HG03103 (cell line): ENCODE measurements at regions not wholly inside any gene's neighbourhood (a gene's known extent, or its start where the extent isn't known, plus 50 kb on each side); places are given as distances from the start of the nearest gene placed in this dataset.

ENCODE experiments used
- ATAC-seq: cut with Tn5 transposase; IDR thresholded peaks from one replicate; pipeline ENCODE4 v1.9.1; 2021; ENCODE audit warnings: low read depth; ENCODE audit not compliant: unreplicated experiment

DNA sequence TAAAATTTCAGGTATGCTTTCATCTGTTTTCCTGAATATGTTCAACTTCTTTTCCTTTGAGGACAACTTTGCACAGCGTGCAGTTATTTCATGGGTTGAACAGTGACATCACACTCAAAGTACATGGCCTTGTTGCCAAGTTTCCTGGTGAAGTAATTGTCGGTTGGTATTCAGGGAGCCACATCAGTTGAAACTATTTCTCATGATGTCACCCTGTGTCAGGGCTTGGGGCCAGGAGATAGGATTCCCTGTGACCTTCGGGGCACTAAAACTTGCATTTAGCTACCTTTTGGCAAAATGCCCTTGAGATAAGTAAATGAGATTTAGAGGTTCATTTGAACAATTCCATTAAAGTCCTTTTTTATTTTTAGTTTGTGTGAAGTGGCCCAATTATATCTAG lies 383.9 kb downstream of the SH3GL2 start:
- ATAC-seq = no peak

DNA sequence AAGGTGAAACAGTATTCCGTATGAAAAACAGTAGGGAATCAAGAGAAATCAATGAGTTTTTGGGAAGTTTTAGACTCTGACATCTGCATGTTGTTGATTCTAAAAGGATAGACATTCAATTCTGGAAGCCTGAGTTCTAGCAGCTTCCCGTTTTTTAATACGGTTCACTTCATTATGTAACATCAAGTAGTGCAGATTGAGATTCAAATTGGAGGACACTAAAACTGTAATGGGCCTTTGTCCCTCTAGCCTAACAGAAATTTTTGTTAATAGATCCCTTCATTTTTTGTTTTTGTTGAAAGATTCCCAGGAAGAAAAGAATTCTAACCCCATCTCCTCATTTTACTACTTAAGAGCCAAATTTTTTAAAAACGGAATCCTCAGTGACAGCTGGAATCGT lies 384.6 kb downstream of the SH3GL2 start:
- ATAC-seq = no peak

DNA sequence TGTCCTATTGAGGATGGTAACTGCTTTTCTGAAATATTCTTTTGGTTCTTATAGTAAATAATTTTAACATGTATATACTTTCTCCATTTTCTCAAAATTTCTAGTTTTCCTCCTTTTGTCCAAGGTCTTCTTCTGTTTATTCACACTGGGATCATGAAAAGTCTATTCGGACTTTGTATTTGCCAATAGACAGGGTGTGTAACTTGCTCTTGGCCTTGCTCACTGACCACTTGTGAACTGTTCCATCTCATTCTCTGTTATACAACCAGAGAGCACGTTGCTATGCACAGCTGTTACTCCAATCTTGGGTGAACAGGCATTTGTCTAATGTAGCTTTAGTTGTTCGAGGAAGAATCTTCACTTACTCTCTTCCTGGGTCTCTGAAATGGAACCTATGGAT lies 388.9 kb downstream of the SH3GL2 start:
- ATAC-seq = no peak

DNA sequence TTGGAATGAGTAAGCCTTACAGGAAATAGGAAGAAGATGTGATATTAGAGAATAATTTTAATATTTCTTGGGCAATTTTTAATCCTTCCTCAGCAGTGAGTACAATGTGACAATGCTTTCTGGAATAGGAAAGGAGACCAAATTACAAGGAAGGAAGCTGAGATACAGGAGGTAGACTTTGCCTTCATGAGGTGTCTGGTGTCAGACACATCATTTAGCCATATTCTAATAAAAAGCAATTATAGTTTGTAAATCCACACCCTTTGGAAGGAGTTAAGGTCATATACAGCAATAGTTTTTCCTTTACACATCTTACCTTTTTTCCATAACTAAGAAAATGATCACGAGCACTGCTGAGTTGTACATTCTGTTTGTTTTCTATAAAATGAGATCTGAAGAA lies 390.4 kb downstream of the SH3GL2 start:
- ATAC-seq = no peak

DNA sequence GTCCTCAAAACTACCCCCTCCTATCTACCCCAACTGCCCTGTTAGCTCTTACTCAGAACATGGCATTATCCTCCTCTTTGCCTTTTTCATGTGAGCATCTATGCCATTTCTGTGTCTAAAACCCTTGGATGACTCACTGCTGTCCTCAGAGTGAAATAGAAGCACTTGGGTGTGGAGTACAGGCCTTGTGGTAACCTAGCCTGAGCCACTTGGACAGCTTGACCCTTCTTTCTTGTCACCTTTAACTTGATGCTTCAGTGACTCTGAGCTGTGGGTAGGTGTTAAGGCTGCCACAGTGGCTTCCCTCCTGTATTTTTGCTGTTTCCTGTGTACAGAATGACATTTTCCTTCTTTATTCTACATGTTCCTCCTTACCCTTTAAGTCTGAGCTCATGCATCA lies 391.4 kb downstream of the SH3GL2 start:
- ATAC-seq = no peak

DNA sequence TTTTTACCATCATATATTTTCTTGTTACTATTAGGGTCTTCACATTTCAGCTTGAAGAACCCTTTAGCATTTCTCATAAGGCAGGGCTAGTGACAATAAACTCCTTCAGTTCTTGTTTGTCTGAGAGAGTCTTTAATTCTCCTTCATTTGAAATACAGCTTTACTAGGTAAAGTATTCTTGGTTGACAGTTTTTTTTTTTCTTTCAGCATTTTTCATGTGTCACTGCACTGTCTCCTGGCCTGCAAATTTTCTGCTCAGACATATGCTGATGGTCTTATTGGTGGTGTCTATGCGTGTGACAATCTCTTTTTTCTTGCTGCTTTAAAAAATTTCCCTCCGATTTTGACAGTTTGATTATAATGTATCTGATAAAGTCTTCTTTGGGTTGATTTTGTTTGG lies 399.9 kb downstream of the SH3GL2 start:
- no peak for ATAC-seq

DNA sequence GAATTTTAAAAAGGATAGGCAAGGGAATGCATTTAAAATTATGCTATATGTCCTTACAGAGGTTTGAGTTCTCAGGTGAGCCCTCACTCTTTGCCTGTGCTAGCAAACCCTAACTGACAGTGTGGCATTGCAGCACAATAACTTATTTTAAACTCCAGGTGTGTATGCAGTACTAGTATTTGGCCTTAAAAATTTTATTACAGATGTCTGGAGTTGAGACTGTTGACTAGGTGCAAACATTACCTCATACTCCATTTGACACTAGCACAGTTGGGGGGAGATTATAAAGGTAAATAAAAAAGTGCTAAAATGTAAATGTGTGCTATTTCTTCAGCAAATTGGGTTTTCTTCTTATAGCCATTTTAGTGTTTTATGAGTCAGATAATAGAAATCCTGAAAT lies 407.7 kb downstream of the SH3GL2 start:
- no peak for ATAC-seq

DNA sequence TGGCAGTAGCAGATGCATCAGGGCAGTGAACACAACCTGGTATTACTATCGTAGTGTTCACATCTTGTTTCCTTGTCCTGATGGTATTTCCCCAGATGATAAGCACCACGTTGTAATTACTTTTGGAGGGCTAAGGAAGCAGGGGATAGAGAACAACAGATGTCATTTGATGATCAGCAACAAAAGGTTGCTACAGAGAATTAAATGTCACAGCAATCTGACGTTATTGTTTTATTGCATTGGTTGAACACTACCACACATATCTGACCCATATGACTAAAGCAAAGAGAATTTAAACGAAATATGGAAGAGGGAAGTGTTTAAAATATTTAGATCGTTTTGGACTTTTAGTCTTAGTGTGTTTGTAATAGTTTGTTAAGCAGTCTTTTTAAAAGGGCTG lies 408.3 kb downstream of the SH3GL2 start:
- no peak for ATAC-seq

DNA sequence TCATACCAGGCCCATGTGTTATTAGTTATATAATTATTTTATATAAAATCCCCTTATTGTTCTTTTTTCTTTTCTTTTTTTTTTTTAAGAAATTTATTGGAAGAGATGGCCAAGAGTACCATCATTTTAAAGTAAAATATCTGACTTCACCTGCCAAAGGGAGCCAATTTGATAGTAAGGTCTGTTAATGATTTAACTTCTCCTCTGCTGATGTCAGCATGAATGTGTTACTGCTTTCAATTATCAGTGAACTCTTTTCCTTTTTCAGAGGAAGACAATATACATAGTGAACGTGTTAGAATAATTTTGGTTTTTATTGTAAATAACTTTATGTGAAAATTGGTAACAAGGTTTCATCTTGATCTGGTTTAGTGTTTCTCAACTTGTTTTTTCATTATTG lies 409.6 kb downstream of the SH3GL2 start:
- no peak for ATAC-seq

DNA sequence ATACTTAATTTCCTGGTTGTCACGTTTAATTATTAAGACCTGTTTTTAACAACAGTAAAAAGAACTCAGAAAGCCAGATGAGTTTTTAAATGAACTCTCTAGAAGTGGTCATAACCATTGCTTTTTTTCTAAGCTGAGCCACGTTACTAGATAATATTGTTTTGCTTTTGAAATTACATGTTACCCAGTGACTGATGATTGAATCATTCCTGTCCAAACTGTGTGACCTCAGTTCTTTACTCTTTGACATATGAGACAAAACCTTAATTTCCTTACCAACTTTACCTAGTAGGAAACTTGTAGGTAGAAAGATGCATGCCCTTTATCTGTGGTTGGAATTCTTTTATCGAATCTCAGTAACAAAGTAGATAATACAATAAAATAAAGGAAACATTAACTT lies 411.7 kb downstream of the SH3GL2 start:
- no peak for ATAC-seq

DNA sequence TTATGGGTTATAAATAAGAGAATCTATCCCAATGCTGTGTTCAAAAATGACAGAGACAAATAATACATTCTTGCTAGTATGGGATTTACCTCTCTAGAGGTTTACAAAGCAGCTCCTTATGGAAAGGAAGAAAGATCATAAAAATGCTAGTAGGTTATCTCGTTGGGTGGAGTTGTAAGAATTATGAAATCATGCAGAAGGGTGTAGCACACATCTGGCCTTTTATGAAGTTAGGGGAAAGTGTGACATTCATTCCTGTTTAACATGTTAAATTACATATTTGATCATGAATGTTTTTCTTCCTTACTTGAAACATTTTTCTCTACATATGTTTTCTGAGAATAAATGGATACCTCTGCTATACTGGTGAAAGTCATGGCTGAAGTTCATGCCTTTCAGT lies 414.2 kb downstream of the SH3GL2 start:
- no peak for ATAC-seq

DNA sequence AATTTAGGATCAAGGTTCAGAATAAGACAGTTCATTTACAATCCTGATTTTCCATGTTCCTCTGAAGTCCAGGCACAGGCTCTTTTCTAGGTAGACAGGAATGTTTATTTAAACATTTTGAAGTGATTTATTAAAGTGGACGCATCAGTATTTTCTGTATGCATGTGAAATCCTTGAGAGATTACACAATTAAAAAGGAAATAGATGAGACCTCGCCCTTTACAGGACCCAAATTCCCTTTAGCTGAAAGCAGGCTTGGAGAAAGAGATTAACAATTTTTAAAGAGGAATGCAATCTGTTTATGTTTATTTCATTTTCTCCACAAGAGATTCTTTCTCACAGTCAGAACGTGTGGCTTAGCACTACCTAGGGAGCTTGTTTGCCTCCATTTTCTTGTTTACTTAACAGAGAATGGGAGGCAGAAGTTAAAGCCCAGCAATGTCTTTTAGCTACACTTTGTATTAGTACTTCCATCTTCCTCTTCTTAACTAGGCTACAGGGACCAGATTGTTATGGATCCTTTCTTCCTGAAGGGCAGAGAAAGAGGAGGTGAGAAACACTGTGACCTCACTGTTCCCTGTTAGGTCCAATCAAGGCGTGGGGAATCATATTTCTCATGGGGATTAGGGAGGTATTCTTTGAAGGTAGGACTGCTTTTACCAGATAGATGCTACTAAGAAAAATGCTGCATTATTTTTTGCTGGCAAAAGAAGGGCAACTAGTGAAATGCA lies 416.0 kb downstream of the SH3GL2 start:
- ATAC-seq = no peak

DNA sequence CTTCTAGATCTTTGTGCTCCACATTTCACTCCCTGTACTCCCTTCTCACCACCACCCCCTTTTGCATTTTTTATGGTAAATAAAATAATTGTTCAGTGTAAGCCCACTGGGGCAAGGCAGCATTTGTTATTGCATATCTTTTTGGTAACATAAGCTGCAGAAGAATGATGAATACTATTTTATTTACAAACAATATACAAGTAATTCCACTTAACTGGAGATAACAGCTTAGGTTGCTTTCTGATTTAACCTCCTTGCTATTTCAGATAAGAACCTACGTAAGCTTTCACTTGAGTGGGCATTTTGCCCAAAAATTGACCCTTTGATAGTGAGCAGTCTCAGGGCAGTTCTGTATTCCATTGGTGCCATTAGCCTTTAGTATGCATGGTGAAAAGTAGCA lies 417.9 kb downstream of the SH3GL2 start:
- no peak for ATAC-seq

DNA sequence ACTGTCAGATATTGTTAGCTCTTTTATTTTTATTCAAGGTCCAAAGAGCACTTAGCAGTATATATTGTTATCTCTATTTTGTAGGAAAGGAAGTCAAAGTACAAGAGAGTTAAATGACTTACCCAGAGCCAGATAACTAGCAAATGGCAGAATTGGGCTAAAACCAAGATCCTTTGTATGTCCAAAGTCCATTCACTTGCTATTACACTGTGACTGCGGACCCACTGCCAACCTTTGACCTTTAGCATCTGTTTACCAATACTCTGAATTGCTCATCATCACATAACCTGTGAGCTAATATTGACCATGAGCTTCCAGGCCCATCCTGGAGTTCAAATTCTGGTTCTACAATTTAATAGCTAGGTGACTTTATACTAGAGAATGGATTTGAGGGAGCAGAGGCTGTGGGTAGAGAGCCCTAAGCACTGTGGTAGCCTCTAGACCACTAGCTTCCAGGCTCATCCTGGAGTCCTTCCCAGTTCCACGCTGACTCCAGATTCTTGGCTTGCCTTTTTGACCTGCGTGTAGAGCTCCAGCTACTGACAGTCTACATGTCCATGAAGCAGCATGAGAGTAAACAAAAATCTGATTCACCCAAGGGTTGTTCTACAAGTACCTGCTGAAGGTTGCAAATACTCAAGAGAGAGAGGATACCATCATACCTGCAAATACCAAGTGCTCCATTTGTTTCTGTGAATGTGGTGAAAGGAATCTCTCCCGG lies 424.0 kb downstream of the SH3GL2 start:
- no peak for ATAC-seq

DNA sequence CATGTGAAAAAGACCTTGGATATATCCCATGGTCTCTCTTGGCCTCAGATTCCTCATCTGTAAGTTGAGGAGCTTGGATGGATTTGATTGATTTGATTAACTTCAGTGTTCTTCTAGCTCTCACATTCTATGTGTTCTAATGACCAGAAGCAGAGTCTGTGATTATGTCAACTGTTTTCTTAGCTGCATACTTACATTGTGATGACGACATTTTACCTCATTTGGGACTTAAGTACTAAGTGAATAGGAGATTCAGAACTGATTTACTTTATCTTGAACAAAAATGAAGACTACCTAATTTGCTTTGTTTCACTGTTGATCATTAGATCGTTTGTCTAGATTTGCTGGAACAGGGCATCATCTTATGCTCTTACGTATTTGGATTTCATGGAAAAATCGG lies 427.7 kb downstream of the SH3GL2 start:
- no peak for ATAC-seq

DNA sequence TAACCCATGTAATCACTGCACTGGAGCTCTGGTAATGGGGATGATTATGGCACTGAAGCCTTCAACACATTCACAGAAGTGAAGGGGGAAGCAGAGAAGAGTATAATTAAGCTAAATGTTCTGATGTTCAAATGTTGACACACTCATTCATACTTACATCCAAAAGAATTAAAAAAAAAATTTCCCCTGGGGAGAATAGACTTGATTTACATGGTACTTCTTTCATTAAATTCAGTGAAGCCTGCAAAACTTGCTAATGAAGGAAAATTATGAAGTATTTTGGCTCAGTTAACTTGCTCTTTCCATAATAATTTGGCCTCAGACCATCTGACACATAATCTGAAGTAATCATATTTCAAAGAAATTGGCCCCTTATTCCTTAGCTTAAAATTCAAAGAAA lies 428.8 kb downstream of the SH3GL2 start:
- no peak for ATAC-seq

DNA sequence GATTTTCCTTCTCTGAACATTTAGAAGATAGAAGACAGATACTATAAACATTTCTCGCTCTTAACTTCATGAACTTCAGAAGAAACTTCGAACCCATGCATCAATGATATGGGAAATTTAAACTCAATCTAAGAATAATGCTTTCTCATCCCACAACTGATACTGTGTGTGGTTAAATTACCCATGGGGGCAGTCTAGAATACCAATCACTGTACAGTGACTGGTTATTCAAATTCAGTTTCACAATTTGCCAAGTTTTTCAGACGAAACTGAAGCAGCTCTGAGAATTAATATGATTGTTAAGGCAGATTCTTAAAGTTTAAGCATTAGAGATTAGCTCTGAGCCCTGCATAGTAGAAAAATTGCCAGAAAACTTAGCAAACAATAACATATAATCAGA lies 431.0 kb downstream of the SH3GL2 start:
- no peak for ATAC-seq

DNA sequence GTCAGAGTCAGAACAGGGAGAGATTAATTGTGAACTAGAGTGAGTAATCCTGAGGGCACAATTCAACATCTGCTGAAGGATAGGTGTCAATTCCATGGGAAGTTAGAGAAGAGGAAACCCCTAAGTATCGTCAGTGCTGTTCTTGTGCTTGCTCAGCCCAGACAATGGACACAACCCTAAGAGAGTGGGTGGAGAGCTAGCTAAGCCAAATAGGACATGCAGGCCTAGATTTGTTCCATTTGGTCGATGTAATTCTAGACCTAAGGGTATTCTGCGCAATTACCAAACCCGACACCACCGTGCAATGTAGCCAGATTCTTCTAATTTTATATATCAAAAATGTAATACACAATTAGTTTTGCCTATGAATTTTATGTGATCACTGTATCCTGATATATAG lies 431.6 kb downstream of the SH3GL2 start:
- no peak for ATAC-seq

DNA sequence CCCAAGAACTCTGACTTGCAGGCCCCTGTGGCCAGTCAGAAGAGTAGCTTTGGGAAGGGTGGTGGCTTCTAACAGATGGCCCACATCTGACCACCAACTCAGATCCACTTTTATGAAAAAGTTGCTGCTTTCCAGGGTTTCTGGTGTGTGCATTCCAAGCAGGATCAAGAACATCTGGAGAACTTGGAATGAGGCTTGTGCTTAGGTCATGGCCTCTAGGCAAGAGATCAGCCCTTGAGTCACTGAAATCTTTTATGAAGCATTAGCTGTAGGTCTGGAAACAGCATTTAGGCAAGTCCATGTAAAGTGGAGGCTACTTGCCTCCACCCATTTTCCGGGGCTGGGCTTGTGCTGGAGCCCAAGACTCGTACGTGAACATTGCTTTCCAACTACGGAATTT lies 433.3 kb downstream of the SH3GL2 start:
- ATAC-seq = no peak

DNA sequence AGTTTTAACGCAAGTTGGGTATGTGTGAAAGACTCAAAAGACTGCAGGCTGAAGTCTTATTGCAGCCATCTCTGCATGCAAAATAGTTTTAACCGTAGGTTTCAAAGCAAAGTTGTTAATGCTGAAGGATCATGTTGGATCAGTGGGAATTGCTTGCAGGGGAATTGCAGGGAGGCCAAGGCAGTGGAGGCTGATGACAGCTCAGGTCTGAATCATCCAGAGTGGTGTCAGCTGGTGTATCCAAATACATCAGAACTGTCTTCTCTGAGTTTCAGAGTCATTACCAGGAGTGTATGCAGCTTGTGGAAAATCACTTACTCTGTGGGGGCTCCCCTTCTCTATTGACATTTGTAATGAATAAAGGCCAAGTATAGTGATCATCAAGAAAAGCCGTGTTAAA lies 435.7 kb downstream of the SH3GL2 start:
- no peak for ATAC-seq

DNA sequence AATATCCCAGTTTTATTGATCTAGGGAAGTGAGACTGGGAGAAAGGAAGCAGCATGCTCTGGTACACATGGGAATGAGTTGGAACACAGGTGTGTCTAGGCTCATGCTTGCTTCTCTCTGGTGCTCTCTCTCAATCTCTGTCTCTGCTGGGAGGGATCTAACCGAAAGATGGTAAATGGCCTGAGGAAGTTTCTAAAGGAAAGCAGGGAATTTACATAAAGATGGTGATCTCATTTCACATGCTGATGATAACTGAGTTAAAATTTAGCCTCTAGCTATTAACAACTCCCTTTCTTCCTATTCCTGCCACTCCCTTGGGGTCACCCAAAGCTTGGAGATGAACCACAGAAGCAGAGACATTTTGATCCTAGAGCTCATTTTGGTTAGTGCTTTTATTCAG lies 436.2 kb downstream of the SH3GL2 start:
- no peak for ATAC-seq

DNA sequence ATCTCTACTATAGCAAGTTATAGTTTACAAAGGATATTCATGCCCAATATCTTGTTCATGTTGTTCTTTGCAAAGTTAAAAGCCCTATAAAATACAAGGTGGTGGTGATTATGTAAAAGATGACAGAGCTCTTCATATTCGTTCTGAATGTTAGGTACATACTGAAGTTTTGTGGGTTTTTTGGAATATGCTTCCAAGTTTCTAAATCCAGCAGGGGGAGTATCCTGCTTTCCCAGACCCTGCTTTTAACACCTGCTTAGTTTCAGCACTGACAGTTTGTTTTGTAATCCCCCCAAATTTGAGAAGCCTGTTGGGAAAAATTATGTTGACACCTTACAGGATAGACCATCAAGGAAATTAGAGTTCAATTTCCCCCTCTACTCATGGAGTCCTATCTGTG lies 438.3 kb downstream of the SH3GL2 start:
- ATAC-seq = no peak
